Caco-2 (cell line): ENCODE measurements at regions not wholly inside any gene's neighbourhood (a gene's known extent, or its start where the extent isn't known, plus 50 kb on each side); places are given as distances from the start of the nearest gene placed in this dataset.

ENCODE experiments used
- BruUV-seq: library from RNA; stranded (reverse); fragments of 400-500 nt; replicated peaks from 2 replicates; lab custom pipeline; 2021; lab: Mats Ljungman, UMichigan
- CTCF ChIA-PET: fragments of 300-600 bp; sonication (Branson Sonifier 250); formaldehyde crosslinking; loops from one replicate; lab custom pipeline; 2022; ENCODE audit warnings: antibody characterized with exemption; lab: Charles Lee
- POLR2A ChIA-PET: fragments of 300-600 bp; sonication (Branson Sonifier 250); formaldehyde crosslinking; loops from one replicate; lab custom pipeline; 2022; ENCODE audit warnings: antibody characterized with exemption; lab: Charles Lee
- DNase-seq, 2 experiments: peaks; one replicate each; pipeline versions ENCODE4 v3.0.0 to v3.0.0-alpha.2; 2020 to 2022
- H3K27me3 ChIP-seq: replicated peaks from 2 replicates; pipeline ENCODE4 v1.6.0; 2011; ENCODE audit warnings: low read length; ENCODE audit not compliant: control insufficient read depth, insufficient read depth
- H3K36me3 ChIP-seq: 2 replicates; pipeline ENCODE4 v1.5.1; 2011; ENCODE audit warnings: low read length; ENCODE audit not compliant: control insufficient read depth, insufficient read depth
- H3K4me1 ChIP-seq: fragments of 250-450 bp; sonication (Bioruptor Pico); 2 replicates; pipeline ENCODE4 v1.5.1; 2020; ENCODE audit warnings: mild to moderate bottlenecking
- H3K4me3 ChIP-seq: 2 replicates; pipeline ENCODE4 v1.5.1; 2011; ENCODE audit warnings: low read depth, mild to moderate bottlenecking, control low read depth, low read length
- H3K9me3 ChIP-seq: fragments of 250-450 bp; sonication (Bioruptor Pico); 2 replicates; pipeline ENCODE4 v1.5.1; 2020; ENCODE audit warnings: mild to moderate bottlenecking, moderate library complexity
- H3K27ac Mint-ChIP-seq: one replicate; pipeline ENCODE4 v1.8.0; 2022; ENCODE audit warnings: mixed read lengths; ENCODE audit not compliant: unreplicated experiment
- H3K27me3 Mint-ChIP-seq: one replicate; pipeline ENCODE4 v1.8.0; 2022; ENCODE audit warnings: mixed read lengths; ENCODE audit not compliant: insufficient read depth, unreplicated experiment
- H3K36me3 Mint-ChIP-seq: one replicate; pipeline ENCODE4 v1.8.0; 2022; ENCODE audit warnings: mild to moderate bottlenecking, mixed read lengths; ENCODE audit not compliant: insufficient read depth, unreplicated experiment
- H3K4me1 Mint-ChIP-seq: one replicate; pipeline ENCODE4 v1.8.0; 2022; ENCODE audit warnings: low read depth, mixed read lengths; ENCODE audit not compliant: unreplicated experiment
- H3K4me3 Mint-ChIP-seq: one replicate; pipeline ENCODE4 v1.8.0; 2022; ENCODE audit warnings: mild to moderate bottlenecking, moderate library complexity, mixed read lengths; ENCODE audit not compliant: unreplicated experiment
- H3K9me3 Mint-ChIP-seq: one replicate; pipeline ENCODE4 v1.8.0; 2022; ENCODE audit warnings: mixed read lengths; ENCODE audit not compliant: unreplicated experiment
- CTCF ChIP-seq, 2 experiments: fragments of 200-600 bp in 1 of 2; IDR thresholded peaks; 1 replicate in 1 of 2; 2 replicates in 1 of 2; pipeline versions ENCODE4 v1.5.1 to v1.8.0; 2011 to 2022; ENCODE audit warnings: antibody characterized with exemption in 1 of 2, control low read depth in 1 of 2, inconsistent platforms in 1 of 2, low read depth in 1 of 2, low read length in 1 of 2, mild to moderate bottlenecking in 1 of 2, moderate library complexity in 1 of 2; ENCODE audit not compliant: insufficient read depth in 1 of 2, severe bottlenecking in 1 of 2, unreplicated experiment in 1 of 2
- intact Hi-C: fragments of 100-400 bp; cut with micrococcal nuclease; formaldehyde crosslinking; loops from one replicate; pipeline ENCODE4 v1.10.0; 2022; ENCODE audit not compliant: unreplicated experiment

- intact Hi-C loops: no loop called here
- H3K36me3 ChIP-seq: no peaks in the 10 kb centered on the region
- no peaks in the 10 kb centered on the region for H3K36me3 Mint-ChIP-seq
- no peaks in the 10 kb centered on the region for H3K9me3 ChIP-seq
- peaks cover 2% of the 10 kb centered on the region for H3K27me3 Mint-ChIP-seq
- no peak overlapping the region for H3K4me3 ChIP-seq
- no TSS peak for BruUV-seq
- ChIA-PET POLR2A (no interaction called here), CTCF (no interaction called here)
- H3K4me1 ChIP-seq: no peaks in the 10 kb centered on the region
- no peaks in the 10 kb centered on the region for H3K4me1 Mint-ChIP-seq
- no peaks in the 10 kb centered on the region for H3K9me3 Mint-ChIP-seq
- no peak overlapping the region for H3K27ac Mint-ChIP-seq
- H3K4me3 Mint-ChIP-seq: no peak overlapping the region
- no peak for TF ChIP-seq CTCF (IDR thresholded peaks at IDR 0.05; ENCODE audit: insufficient read depth in 1 of 2, low read depth in 1 of 2, low read length in 1 of 2, severe bottlenecking in 1 of 2, unreplicated experiment in 1 of 2)
- no peak for DNase-seq
- no peaks in the 10 kb centered on the region for H3K27me3 ChIP-seq
Measured at GRCh38 chr1:90807329-90807728, 90.2 kb upstream of the BARHL2 start.

GRCh38 chr1:90802622-90803021, 85.5 kb upstream of the BARHL2 start:
- no peaks in the 10 kb centered on the region for H3K27me3 ChIP-seq
- H3K9me3 ChIP-seq: no peaks in the 10 kb centered on the region
- ChIA-PET POLR2A (no interaction called here), CTCF (no interaction called here)
- H3K27ac Mint-ChIP-seq: no peak overlapping the region
- H3K27me3 Mint-ChIP-seq: peaks cover 5% of the 10 kb centered on the region
- no peaks in the 10 kb centered on the region for H3K36me3 ChIP-seq
- intact Hi-C loops: no loop called here
- no peaks in the 10 kb centered on the region for H3K4me1 ChIP-seq
- H3K9me3 Mint-ChIP-seq: no peaks in the 10 kb centered on the region
- H3K36me3 Mint-ChIP-seq: no peaks in the 10 kb centered on the region
- no peak for TF ChIP-seq CTCF (IDR thresholded peaks at IDR 0.05; ENCODE audit: insufficient read depth in 1 of 2, low read depth in 1 of 2, low read length in 1 of 2, severe bottlenecking in 1 of 2, unreplicated experiment in 1 of 2)
- H3K4me1 Mint-ChIP-seq: no peaks in the 10 kb centered on the region
- BruUV-seq: no TSS peak
- no peak overlapping the region for H3K4me3 Mint-ChIP-seq
- H3K4me3 ChIP-seq: no peak overlapping the region
- no peak for DNase-seq

- intact Hi-C loops: loop anchor here (1.0 kb wide), 2 partner anchors 164 to 365 kb away; no protein-coding TSS in a partner anchor
- H3K9me3 ChIP-seq: no peaks in the 10 kb centered on the region
- POLR2A ChIA-PET: no interaction called here
Measured at GRCh38 chr1:90800012-90800717, 83.1 kb upstream of the BARHL2 start.

More at GRCh38 chr1:90800012-90800717, 83.1 kb upstream of the BARHL2 start:
- peak in 1 of 2 experiments; percentile 1 for DNase-seq
- Mint-ChIP-seq H3K27ac (no peak overlapping the region), H3K4me1 (no peaks in the 10 kb centered on the region), H3K36me3 (no peaks in the 10 kb centered on the region), H3K27me3 (peaks cover 5% of the 10 kb centered on the region), H3K4me3 (no peak overlapping the region), H3K9me3 (no peaks in the 10 kb centered on the region)
- Histone ChIP-seq H3K27me3 (no peaks in the 10 kb centered on the region), H3K4me3 (no peak overlapping the region), H3K36me3 (no peaks in the 10 kb centered on the region), H3K4me1 (no peaks in the 10 kb centered on the region)
- CTCF ChIA-PET: no interaction called here
- BruUV-seq: no TSS peak
- TF ChIP-seq CTCF (IDR thresholded peaks at IDR 0.05; ENCODE audit: insufficient read depth in 1 of 2, low read depth in 1 of 2, low read length in 1 of 2, severe bottlenecking in 1 of 2, unreplicated experiment in 1 of 2): no peak
